GM18520 (cell line): ENCODE measurements at regions not wholly inside any gene's neighbourhood (a gene's known extent, or its start where the extent isn't known, plus 50 kb on each side); places are given as distances from the start of the nearest gene placed in this dataset.

Experiments
- ATAC-seq: cut with Tn5 transposase; IDR thresholded peaks from one replicate; pipeline ENCODE4 v1.9.1; 2021; ENCODE audit not compliant: unreplicated experiment

- ATAC-seq = no peak
Measured at GRCh38 chr6:19312241-19312978, 524.8 kb upstream of the ID4 start.

- ATAC-seq = no peak
Measured at GRCh38 chr6:19317431-19317986, 519.7 kb upstream of the ID4 start.

- no peak for ATAC-seq
Measured at GRCh38 chr6:19319005-19319404, 518.2 kb upstream of the ID4 start.

GRCh38 chr6:19320111-19320581 lies 517.0 kb upstream of the ID4 start:
- ATAC-seq = no peak

- ATAC-seq = no peak
Measured at GRCh38 chr6:19322691-19323485, 514.3 kb upstream of the ID4 start.

GRCh38 chr6:19324376-19324775 lies 512.8 kb upstream of the ID4 start:
- ATAC-seq = no peak

- no peak for ATAC-seq
Measured at GRCh38 chr6:19325335-19325789, 511.8 kb upstream of the ID4 start.

- no peak for ATAC-seq
Measured at GRCh38 chr6:19327241-19327640, 509.9 kb upstream of the ID4 start.

- ATAC-seq = no peak
Measured at GRCh38 chr6:19327661-19328060, 509.5 kb upstream of the ID4 start.

GRCh38 chr6:19329078-19329477 lies 508.1 kb upstream of the ID4 start:
- ATAC-seq = no peak

- ATAC-seq = no peak
Measured at GRCh38 chr6:19331089-19331488, 506.1 kb upstream of the ID4 start.

GRCh38 chr6:19332806-19333460 lies 504.2 kb upstream of the ID4 start:
- no peak for ATAC-seq

- ATAC-seq = no peak
Measured at GRCh38 chr6:19333936-19334335, 503.2 kb upstream of the ID4 start.

- ATAC-seq = no peak
Measured at GRCh38 chr6:19336579-19336978, 500.6 kb upstream of the ID4 start.

- ATAC-seq = no peak
Measured at GRCh38 chr6:19337101-19337500, 500.1 kb upstream of the ID4 start.

- no peak for ATAC-seq
Measured at GRCh38 chr6:19342616-19343015, 494.6 kb upstream of the ID4 start.

GRCh38 chr6:19349429-19349828 lies 487.7 kb upstream of the ID4 start:
- no peak for ATAC-seq

GRCh38 chr6:19354181-19354580 lies 483.0 kb upstream of the ID4 start:
- ATAC-seq = no peak

GRCh38 chr6:19356692-19357091 lies 480.5 kb upstream of the ID4 start:
- no peak for ATAC-seq

- no peak for ATAC-seq
Measured at GRCh38 chr6:19362396-19362795, 474.8 kb upstream of the ID4 start.

GRCh38 chr6:19368511-19368910 lies 468.7 kb upstream of the ID4 start:
- ATAC-seq = no peak
